GM13976 (cell line): ENCODE measurements at regions not wholly inside any gene's neighbourhood (a gene's known extent, or its start where the extent isn't known, plus 50 kb on each side); places are given as distances from the start of the nearest gene placed in this dataset.

Experiments
- DNase-seq: peaks from one replicate; pipeline ENCODE4 v3.0.0; 2012; ENCODE audit warnings: low spot score
- in situ Hi-C: fragments of 300-500 bp; cut with MboI; formaldehyde crosslinking; loops from one replicate; pipeline ENCODE4 v1.12.0; 2022; ENCODE audit warnings: low sequenced_read_pairs, mixed read lengths, inconsistent platforms; ENCODE audit not compliant: unreplicated experiment
- TF ChIP-seq, protein P1 (sequence below): IDR thresholded peaks from 2 replicates; pipeline ENCODE4 v1.5.1; 2012; ENCODE audit warnings: borderline replicate concordance, mild to moderate bottlenecking; ENCODE audit not compliant: insufficient read depth; ENCODE audit errors: extremely low read depth, missing control alignments, control extremely low read depth

DNA sequence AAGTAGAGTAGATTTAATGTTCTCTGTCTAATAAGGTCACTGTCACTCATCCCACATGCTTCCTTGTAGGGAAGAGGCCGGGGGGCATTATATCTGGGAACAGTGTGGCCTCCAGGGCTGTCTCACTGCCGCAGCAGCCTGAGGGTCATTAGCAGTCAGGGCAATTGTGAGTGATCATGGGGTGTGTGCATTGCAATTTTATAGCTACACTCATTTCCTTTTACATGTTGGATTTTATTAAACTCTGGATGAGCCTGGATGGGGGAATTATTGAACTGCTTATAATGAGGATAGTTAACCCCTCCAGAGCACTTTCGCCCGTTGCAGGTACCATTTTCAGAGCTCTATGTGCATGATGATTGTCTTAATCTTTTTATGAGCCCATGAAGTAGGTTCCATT, 60.9 kb upstream of the DISP3 start:
- TF ChIP-seq, protein P1, sequence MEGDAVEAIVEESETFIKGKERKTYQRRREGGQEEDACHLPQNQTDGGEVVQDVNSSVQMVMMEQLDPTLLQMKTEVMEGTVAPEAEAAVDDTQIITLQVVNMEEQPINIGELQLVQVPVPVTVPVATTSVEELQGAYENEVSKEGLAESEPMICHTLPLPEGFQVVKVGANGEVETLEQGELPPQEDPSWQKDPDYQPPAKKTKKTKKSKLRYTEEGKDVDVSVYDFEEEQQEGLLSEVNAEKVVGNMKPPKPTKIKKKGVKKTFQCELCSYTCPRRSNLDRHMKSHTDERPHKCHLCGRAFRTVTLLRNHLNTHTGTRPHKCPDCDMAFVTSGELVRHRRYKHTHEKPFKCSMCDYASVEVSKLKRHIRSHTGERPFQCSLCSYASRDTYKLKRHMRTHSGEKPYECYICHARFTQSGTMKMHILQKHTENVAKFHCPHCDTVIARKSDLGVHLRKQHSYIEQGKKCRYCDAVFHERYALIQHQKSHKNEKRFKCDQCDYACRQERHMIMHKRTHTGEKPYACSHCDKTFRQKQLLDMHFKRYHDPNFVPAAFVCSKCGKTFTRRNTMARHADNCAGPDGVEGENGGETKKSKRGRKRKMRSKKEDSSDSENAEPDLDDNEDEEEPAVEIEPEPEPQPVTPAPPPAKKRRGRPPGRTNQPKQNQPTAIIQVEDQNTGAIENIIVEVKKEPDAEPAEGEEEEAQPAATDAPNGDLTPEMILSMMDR: no peak
- in situ Hi-C loops: no loop called here
- no peak for DNase-seq

DNA sequence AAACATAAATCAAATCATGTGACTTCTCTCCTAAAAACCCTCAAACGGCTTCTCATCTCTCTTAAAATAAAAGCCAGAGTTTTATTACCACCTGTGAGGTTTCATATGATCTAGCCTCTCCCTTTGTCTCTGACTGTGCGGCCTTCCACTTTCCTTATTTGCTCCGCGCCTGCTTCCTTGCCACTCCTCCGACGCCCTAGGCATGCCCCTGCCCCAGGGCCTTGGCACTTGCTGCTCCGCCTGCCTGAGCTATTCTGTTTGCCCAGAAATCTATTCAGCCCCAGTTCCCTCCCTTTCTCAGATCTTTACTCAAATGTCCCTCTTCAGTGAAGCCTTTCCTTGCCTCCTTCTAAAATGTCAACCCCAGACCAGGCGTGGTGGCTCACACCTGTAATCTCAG, 57.5 kb upstream of the DISP3 start:
- in situ Hi-C loops: no loop called here
- TF ChIP-seq, protein P1: no peak
- DNase-seq: no peak

DNA sequence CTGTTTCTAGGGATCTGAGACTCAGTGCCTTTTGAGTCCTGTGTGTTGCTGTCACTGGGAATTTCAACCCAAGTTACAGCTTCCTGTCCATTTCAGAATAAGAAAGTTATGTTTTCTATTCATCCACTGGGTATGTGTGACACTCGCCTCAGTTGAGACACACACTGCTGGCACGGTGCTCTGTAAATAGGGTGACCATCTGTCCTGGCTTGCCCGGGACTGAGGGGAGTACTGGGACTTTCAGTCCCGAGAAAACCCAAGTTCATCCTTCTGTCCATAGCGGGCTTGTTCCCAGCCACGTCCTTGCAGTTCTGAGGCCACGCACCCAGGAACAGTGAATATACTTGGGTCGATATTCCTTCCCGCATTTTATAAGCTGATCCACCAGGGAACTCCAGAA, 56.3 kb upstream of the DISP3 start:
- DNase-seq: no peak
- TF ChIP-seq, protein P1: no peak
- in situ Hi-C loops: no loop called here

DNA sequence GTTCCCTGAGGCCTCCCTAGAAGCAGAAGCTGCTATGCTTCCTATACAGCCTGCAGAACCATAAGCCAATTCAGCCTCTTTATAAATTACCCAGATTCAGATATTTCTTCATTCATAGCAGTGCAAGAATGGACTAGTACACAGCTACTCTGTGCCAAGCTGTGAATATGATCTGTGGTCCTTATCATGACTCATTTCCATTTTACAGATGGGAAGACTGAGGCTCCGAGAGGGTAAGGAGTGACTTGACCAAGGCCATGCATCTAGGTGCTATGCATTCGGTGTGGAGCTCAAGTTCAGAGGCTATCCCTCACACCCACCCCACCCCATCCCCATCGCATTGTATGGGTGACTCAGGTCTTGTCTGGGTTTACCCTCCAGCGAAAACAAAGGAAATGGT, 52.3 kb upstream of the DISP3 start:
- no peak for DNase-seq
- TF ChIP-seq, protein P1: no peak
- in situ Hi-C loops: no loop called here

DNA sequence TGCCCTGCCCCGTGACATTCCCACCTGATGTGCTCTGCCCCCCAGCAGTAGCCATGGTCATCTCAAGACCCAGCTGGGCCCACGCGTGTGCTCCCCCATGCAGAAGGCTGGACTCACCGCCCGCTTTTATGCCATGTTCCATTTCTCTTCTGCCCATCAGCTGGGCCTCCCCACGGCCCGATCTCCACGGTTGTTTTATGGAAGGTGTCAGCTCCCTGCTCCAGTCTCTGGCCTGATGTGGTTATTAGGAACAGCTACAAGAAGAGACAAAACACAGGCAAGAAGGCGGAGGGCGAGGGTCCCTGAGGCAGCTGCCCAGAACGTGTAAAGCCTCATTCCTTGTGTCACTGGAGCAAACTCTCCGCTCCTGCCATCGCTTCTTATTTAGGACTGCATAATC, 50.2 kb upstream of the DISP3 start:
- in situ Hi-C loops: no loop called here
- TF ChIP-seq, protein P1: no peak
- no peak for DNase-seq
